B cell (primary cell): ENCODE measurements at regions not wholly inside any gene's neighbourhood (a gene's known extent, or its start where the extent isn't known, plus 50 kb on each side); places are given as distances from the start of the nearest gene placed in this dataset.

Source experiments
- EZH2 ChIP-seq: IDR thresholded peaks from 2 replicates; pipeline ENCODE4 v1.6.1; 2012; ENCODE audit warnings: borderline replicate concordance, low read depth, mild to moderate bottlenecking, moderate library complexity, low read length; ENCODE audit not compliant: insufficient read depth, poor library complexity, severe bottlenecking
- TF ChIP-seq, protein P1 (sequence below): fragments of 200-600 bp; IDR thresholded peaks from one replicate; pipeline ENCODE4 v1.8.0; 2022; ENCODE audit warnings: antibody characterized with exemption, mild to moderate bottlenecking

GRCh38 chr18:73948497-73948896, 199.1 kb downstream of the FBXO15 start:
- TF ChIP-seq, protein P1, sequence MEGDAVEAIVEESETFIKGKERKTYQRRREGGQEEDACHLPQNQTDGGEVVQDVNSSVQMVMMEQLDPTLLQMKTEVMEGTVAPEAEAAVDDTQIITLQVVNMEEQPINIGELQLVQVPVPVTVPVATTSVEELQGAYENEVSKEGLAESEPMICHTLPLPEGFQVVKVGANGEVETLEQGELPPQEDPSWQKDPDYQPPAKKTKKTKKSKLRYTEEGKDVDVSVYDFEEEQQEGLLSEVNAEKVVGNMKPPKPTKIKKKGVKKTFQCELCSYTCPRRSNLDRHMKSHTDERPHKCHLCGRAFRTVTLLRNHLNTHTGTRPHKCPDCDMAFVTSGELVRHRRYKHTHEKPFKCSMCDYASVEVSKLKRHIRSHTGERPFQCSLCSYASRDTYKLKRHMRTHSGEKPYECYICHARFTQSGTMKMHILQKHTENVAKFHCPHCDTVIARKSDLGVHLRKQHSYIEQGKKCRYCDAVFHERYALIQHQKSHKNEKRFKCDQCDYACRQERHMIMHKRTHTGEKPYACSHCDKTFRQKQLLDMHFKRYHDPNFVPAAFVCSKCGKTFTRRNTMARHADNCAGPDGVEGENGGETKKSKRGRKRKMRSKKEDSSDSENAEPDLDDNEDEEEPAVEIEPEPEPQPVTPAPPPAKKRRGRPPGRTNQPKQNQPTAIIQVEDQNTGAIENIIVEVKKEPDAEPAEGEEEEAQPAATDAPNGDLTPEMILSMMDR, result no peak
- no peak for TF ChIP-seq EZH2
